Heart left ventricle (tissue), 16 donors: ENCODE measurements at regions not wholly inside any gene's neighbourhood (a gene's known extent, or its start where the extent isn't known, plus 50 kb on each side); places are given as distances from the start of the nearest gene placed in this dataset.

Experiments
- ATAC-seq, 4 donors: fragments of 200-7000 bp; cut with Tn5 transposase; one replicate each; pipeline ENCODE4 v1.9.1; 2020 to 2022; ENCODE audit warnings: moderate library complexity in 4 of 4, mild to moderate bottlenecking in 3 of 4, moderate number of reproducible peaks in 1 of 4
- DNase-seq, 5 donors: peaks; one replicate each; pipeline ENCODE4 v3.0.0-alpha.2; 2020
- H3K27ac ChIP-seq, 12 donors: fragments of 200-600 bp; sonication (generic) in 4 of 12; one replicate each; pipeline versions ENCODE4 v1.5.0 to v1.8.0; 2016 to 2022; ENCODE audit warnings: mild to moderate bottlenecking in 2 of 12
- H3K27me3 ChIP-seq, 9 donors: fragments of 200-600 bp; sonication (generic) in 2 of 9; one replicate each; pipeline versions ENCODE4 v1.5.1 to v1.8.0; 2016 to 2022; ENCODE audit warnings: mild to moderate bottlenecking in 3 of 9
- H3K36me3 ChIP-seq, 9 donors: fragments of 200-600 bp; sonication (generic) in 2 of 9; one replicate each; pipeline versions ENCODE4 v1.5.0 to v1.8.0; 2018 to 2022; ENCODE audit warnings: mild to moderate bottlenecking in 2 of 9
- H3K4me1 ChIP-seq, 12 donors: fragments of 200-600 bp; sonication (generic) in 4 of 12; one replicate each; pipeline versions ENCODE4 v1.5.0 to v1.8.0; 2016 to 2022; ENCODE audit warnings: mild to moderate bottlenecking in 3 of 12
- H3K4me3 ChIP-seq, 12 donors: fragments of 200-600 bp; sonication (generic) in 4 of 12; one replicate each; pipeline versions ENCODE4 v1.5.0 to v1.8.0; 2017 to 2022; ENCODE audit warnings: mild to moderate bottlenecking in 9 of 12, moderate library complexity in 4 of 12
- H3K9me3 ChIP-seq, 12 donors: fragments of 200-600 bp; sonication (generic) in 4 of 12; one replicate each; pipeline versions ENCODE4 v1.5.0 to v1.8.0; 2016 to 2022; ENCODE audit warnings: mild to moderate bottlenecking in 1 of 12
- POLR2A ChIP-seq, 2 donors: fragments of 450-650 bp; IDR thresholded peaks; one replicate each; pipeline ENCODE4 v1.6.1; 2017; ENCODE audit warnings: antibody characterized with exemption in 2 of 2, mild to moderate bottlenecking in 2 of 2, moderate library complexity in 2 of 2
- WGBS, 4 donors: extraction: QIAGEN DNeasy Blood & Tissue Kit in 2 of 4; methylation state at CpG; one replicate each; pipeline versions ENCODE4 v1.1.5 to v1.1.7; 2013 to 2018; 5-methylcytosine and 5-hydroxymethylcytosine counted together
- intact Hi-C, 10 donors: fragments of 100-400 bp; cut with DNase I; formaldehyde crosslinking; loops; one replicate each; pipeline versions ENCODE4 v1.11.1 to v1.14.2; 2022
- TF ChIP-seq, protein P1 (sequence below), 12 donors: fragments of 200-600 bp; sonication (generic) in 4 of 12; IDR thresholded peaks; one replicate each; pipeline versions ENCODE4 v1.5.0 to v1.8.0; 2018 to 2022; ENCODE audit warnings: antibody characterized with exemption in 12 of 12, mild to moderate bottlenecking in 5 of 12
- donor health status: ischemic (EF 13 %, LVEDD 7.1; RV severe dilation, severe dysfunction).
- donor health status: healthy with polysubstance abuse.
- donor health status: DM: no; HTN: yes; CAD: no.
- donor health status: DM: no; HTN: no; CAD: no.
- donor health status: ischemic (EF 25% LVEDD 6.9; RV normal size, moderate dysfunction).
- donor health status: ischemic (EF 25% LVEDD 5.7; RV mildly dilated, moderate dysfunction).
- donor health status: healthy.
- donor health status: DM: yes; HTN: yes; CAD: no.
- donor health status: ischemic (EF 35%, LVEDD 5.7; RV mildly dilated, moderate dysfunction).
- donor health status: nonischemic (EF 11% LVEDD 7.7; RV severe dilation, severe dysfunction).
- donor health status: DM: yes; HTN: yes; CAD: no.
- donor health status: PGD.
- donor health status: ischemic (EF 29% LVEDD 5.4; RV normal size, mild dysfunction).
- donor health status: nonischemic (EF 23%, LVEDD 6.1; RV moderate dilation, normal function).

- Histone ChIP-seq H3K4me1 (peaks cover 0 to 17% (median 0%) of the 10 kb centered on the region in 12 donors), H3K36me3 (no peaks in the 10 kb centered on the region), H3K27ac (no peak overlapping the region), H3K27me3 (peaks cover 0 to 4% (median 0%) of the 10 kb centered on the region in 9 donors), H3K4me3 (no peak overlapping the region), H3K9me3 (peaks cover 0 to 10% (median 0%) of the 10 kb centered on the region in 12 donors)
- ATAC-seq: peak in 3 of 4 donors; percentile 9 to 51 (median 12)
- WGBS, 4 donors: 69 to 77% (median 72%) methylated on average over 8 of the region's 8 CpGs
- intact Hi-C loops: no loop called here
- DNase-seq: peak in 2 of 5 donors; percentile 30 to 44
- TF ChIP-seq, protein P1, sequence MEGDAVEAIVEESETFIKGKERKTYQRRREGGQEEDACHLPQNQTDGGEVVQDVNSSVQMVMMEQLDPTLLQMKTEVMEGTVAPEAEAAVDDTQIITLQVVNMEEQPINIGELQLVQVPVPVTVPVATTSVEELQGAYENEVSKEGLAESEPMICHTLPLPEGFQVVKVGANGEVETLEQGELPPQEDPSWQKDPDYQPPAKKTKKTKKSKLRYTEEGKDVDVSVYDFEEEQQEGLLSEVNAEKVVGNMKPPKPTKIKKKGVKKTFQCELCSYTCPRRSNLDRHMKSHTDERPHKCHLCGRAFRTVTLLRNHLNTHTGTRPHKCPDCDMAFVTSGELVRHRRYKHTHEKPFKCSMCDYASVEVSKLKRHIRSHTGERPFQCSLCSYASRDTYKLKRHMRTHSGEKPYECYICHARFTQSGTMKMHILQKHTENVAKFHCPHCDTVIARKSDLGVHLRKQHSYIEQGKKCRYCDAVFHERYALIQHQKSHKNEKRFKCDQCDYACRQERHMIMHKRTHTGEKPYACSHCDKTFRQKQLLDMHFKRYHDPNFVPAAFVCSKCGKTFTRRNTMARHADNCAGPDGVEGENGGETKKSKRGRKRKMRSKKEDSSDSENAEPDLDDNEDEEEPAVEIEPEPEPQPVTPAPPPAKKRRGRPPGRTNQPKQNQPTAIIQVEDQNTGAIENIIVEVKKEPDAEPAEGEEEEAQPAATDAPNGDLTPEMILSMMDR (IDR thresholded peaks at IDR 0.05): no peak
- no peak for TF ChIP-seq POLR2A (IDR thresholded peaks at IDR 0.05)
Measured at GRCh38 chr6:1499777-1500176, 109.9 kb upstream of the FOXC1 start.

GRCh38 chr6:1500913-1501312 lies 108.8 kb upstream of the FOXC1 start:
- peaks cover 0 to 4% (median 0%) of the 10 kb centered on the region in 9 donors for H3K27me3 ChIP-seq
- peaks cover 0 to 17% (median 0%) of the 10 kb centered on the region in 12 donors for H3K4me1 ChIP-seq
- TF ChIP-seq, protein P1 (IDR thresholded peaks at IDR 0.05): no peak
- TF ChIP-seq POLR2A (IDR thresholded peaks at IDR 0.05): no peak
- intact Hi-C loops: no loop called here
- DNase-seq: no peak
- ATAC-seq: no peak
- no peak overlapping the region for H3K27ac ChIP-seq
- H3K36me3 ChIP-seq: no peaks in the 10 kb centered on the region
- H3K4me3 ChIP-seq: no peak overlapping the region
- WGBS, 4 donors: 75 to 86% (median 81%) methylated on average over 11 of the region's 11 CpGs
- H3K9me3 ChIP-seq: peaks cover 0 to 8% (median 0%) of the 10 kb centered on the region in 12 donors

GRCh38 chr6:1502041-1502440 lies 107.7 kb upstream of the FOXC1 start:
- DNase-seq: no peak
- 47 to 53% (median 50%) methylated on average over 7 of the region's 7 CpGs for WGBS, 4 donors
- peak in 1 of 4 donors; percentile 18 for ATAC-seq
- peaks cover 0 to 4% (median 0%) of the 10 kb centered on the region in 9 donors for H3K27me3 ChIP-seq
- peaks cover 0 to 17% (median 0%) of the 10 kb centered on the region in 12 donors for H3K4me1 ChIP-seq
- H3K36me3 ChIP-seq: no peaks in the 10 kb centered on the region
- no peak overlapping the region for H3K27ac ChIP-seq
- H3K4me3 ChIP-seq: no peak overlapping the region
- TF ChIP-seq POLR2A (IDR thresholded peaks at IDR 0.05): no peak
- TF ChIP-seq, protein P1 (IDR thresholded peaks at IDR 0.05): no peak
- intact Hi-C loops: no loop called here
- H3K9me3 ChIP-seq: no peaks in the 10 kb centered on the region

DNA sequence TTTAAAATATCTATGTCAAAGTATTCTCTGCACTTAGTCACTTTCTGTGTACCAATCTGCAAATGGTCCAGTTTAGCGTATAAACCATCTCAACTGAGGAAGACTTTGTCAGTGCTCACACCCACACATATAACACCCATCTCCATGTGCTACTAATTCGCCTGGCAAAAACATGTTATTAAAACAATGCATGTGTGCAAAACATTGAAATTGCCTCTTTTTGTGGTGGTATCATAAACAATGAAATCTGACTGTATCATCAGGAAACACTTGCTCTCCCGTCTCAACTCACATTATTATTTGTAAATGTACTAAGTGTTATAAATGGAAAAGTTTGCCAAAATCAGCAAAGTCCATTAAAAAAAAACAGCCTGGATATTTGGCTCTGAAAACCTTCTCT lies 105.9 kb upstream of the FOXC1 start:
- 36 to 66% (median 50%) methylated on average over 3 of the region's 3 CpGs for WGBS, 4 donors
- ATAC-seq: peak in 1 of 4 donors; percentile 14

More for the DNA sequence above, 105.9 kb upstream of the FOXC1 start:
- Histone ChIP-seq H3K9me3 (no peaks in the 10 kb centered on the region), H3K27me3 (peaks cover 0 to 8% (median 0%) of the 10 kb centered on the region in 9 donors), H3K27ac (no peak overlapping the region), H3K4me3 (no peak overlapping the region), H3K36me3 (no peaks in the 10 kb centered on the region), H3K4me1 (peaks cover 0 to 17% (median 0%) of the 10 kb centered on the region in 12 donors)
- no peak for TF ChIP-seq POLR2A (IDR thresholded peaks at IDR 0.05)
- TF ChIP-seq, protein P1 (IDR thresholded peaks at IDR 0.05): peak in 1 of 12 donors; percentile 4
- DNase-seq: no peak
- intact Hi-C loops: no loop called here
